Keratinocyte (primary cell): ENCODE measurements at regions not wholly inside any gene's neighbourhood (a gene's known extent, or its start where the extent isn't known, plus 50 kb on each side); places are given as distances from the start of the nearest gene placed in this dataset.

Experiments used
- CTCF ChIP-seq, 3 experiments: IDR thresholded peaks in 1 of 3; conservative IDR thresholded peaks in 1 of 3; optimal IDR thresholded peaks in 1 of 3; 2 replicates in 2 of 3; 3 replicates in 1 of 3; pipeline versions ENCODE3 to v1.5.1; 2011; ENCODE audit warnings: low read length in 3 of 3, mild to moderate bottlenecking in 3 of 3, moderate library complexity in 2 of 3, control low read depth in 1 of 3, inconsistent platforms in 1 of 3; ENCODE audit not compliant: insufficient read depth in 2 of 3; ENCODE audit errors: extremely low read depth in 1 of 3
- EZH2 ChIP-seq: IDR thresholded peaks from one replicate; pipeline ENCODE4 v1.6.1; 2012; ENCODE audit warnings: inconsistent platforms, mild to moderate bottlenecking, low read length, moderate library complexity

- TF ChIP-seq EZH2, result no peak
- TF ChIP-seq CTCF (optimal IDR thresholded peaks at IDR 0.05 in 1 of 3, IDR thresholded peaks at IDR 0.05 in 1 of 3, conservative IDR thresholded peaks at IDR 0.05 in 1 of 3; ENCODE audit: extremely low read depth in 1 of 3, insufficient read depth in 2 of 3, low read length in 3 of 3), result no peak
These were observed 313.6 kb upstream of the ZMIZ1 start for GRCh38 chr10:78755063-78755701.
